ENCODE measurements at regions not wholly inside any gene's neighbourhood (a gene's known extent, or its start where the extent isn't known, plus 50 kb on each side); places are given as distances from the start of the nearest gene placed in this dataset.

DNA sequence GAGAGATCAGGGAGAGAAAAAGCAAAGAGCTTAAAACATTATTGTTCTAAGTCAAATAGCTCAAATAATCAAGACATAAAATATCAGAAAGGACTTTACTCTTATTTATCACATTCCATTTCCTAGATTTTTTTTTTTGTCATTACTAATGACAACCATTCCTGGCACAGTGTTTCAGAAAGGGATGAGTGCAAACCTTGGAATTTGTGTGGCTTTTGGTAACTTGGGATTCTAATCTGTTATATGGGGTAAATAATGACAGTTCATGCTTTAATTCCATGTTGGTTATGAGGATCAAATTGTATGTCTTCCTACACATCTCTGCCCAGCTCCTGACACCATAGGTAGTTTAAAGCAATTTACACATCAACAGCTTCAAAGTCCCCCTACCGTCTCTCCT is 358.4 kb upstream of the ADGRL4 start:
- Histone ChIP-seq H3K4me1 (ENCODE audit: control insufficient read depth, insufficient read depth, low read length) (no peaks in the 10 kb centered on the region), H3K9me3 (ENCODE audit: control insufficient read depth, low read length) (no peaks in the 10 kb centered on the region), H3K27ac (ENCODE audit: insufficient read depth, low read depth, low read length, poor library complexity, severe bottlenecking) (no peak overlapping the region), H3K4me3 (ENCODE audit: insufficient read depth, low read depth, low read length) (no peak overlapping the region), H3K36me3 (ENCODE audit: control insufficient read depth, insufficient read depth, low read length) (no peaks in the 10 kb centered on the region), H3K27me3 (ENCODE audit: control insufficient read depth, insufficient read depth, low read length, poor library complexity, severe bottlenecking) (no peaks in the 10 kb centered on the region)
- whole genome bisulfite sequencing, 2 experiments, result 40 to 54% methylated on average over 1 of the region's 1 CpG

- no peaks in the 10 kb centered on the region for H3K36me3 ChIP-seq (ENCODE audit: control insufficient read depth, insufficient read depth, low read length)
- no peak overlapping the region for H3K27ac ChIP-seq (ENCODE audit: insufficient read depth, low read depth, low read length, poor library complexity, severe bottlenecking)
- no peaks in the 10 kb centered on the region for H3K9me3 ChIP-seq (ENCODE audit: control insufficient read depth, low read length)
- H3K27me3 ChIP-seq (ENCODE audit: control insufficient read depth, insufficient read depth, low read length, poor library complexity, severe bottlenecking), result no peaks in the 10 kb centered on the region
- H3K4me1 ChIP-seq (ENCODE audit: control insufficient read depth, insufficient read depth, low read length), result no peaks in the 10 kb centered on the region
- no peak overlapping the region for H3K4me3 ChIP-seq (ENCODE audit: insufficient read depth, low read depth, low read length)
Measured at GRCh38 chr1:79363430-79363829, 356.9 kb upstream of the ADGRL4 start.

DNA sequence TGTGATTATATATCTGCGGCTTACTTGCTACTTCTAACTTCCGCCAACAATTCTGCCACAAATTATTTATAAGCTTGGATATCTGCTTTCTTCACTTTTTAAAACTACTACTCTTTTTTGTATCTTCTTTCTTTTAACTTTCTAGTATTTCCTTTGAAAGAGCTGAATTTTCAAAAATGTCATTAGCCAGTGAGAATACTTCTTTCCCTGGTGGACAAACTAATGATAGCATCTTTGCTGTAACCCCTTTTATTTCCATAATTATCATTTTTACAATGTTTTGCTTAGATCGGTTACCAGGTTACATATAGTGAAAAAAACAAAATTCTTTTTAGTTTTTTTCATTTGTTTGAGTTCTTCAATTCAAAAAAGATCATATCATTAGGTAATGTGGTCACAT is 355.9 kb upstream of the ADGRL4 start:
- Histone ChIP-seq H3K27me3 (ENCODE audit: control insufficient read depth, insufficient read depth, low read length, poor library complexity, severe bottlenecking) (no peaks in the 10 kb centered on the region), H3K27ac (ENCODE audit: insufficient read depth, low read depth, low read length, poor library complexity, severe bottlenecking) (no peak overlapping the region), H3K4me3 (ENCODE audit: insufficient read depth, low read depth, low read length) (no peak overlapping the region), H3K4me1 (ENCODE audit: control insufficient read depth, insufficient read depth, low read length) (no peaks in the 10 kb centered on the region), H3K9me3 (ENCODE audit: control insufficient read depth, low read length) (no peaks in the 10 kb centered on the region), H3K36me3 (ENCODE audit: control insufficient read depth, insufficient read depth, low read length) (no peaks in the 10 kb centered on the region)
- WGBS, 2 experiments, result 88% methylated on average over 2 of the region's 3 CpGs; no CpG with 5 or more reads in 1 of the 2 experiments

DNA sequence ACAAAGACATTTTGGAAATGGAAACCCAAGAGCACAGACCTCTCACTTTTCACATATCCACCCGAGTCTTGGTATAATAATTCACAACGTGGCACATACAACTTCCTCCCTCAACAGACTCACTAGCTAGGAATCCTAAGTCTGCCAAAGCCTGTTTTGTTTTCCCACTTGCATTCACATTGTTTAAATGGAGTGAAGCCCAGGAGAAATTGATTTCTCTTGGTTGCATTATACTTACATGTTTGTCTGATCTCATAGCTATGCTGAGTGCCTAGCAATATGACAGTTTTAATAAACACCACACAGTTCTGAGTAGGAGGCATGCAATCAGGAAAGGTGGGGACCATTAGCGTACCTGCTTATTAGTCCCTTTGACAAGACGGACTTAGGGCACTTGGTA is 348.6 kb upstream of the ADGRL4 start:
- no peaks in the 10 kb centered on the region for H3K4me1 ChIP-seq (ENCODE audit: control insufficient read depth, insufficient read depth, low read length)
- no peak overlapping the region for H3K4me3 ChIP-seq (ENCODE audit: insufficient read depth, low read depth, low read length)
- H3K27ac ChIP-seq (ENCODE audit: insufficient read depth, low read depth, low read length, poor library complexity, severe bottlenecking), result no peak overlapping the region
- no peaks in the 10 kb centered on the region for H3K36me3 ChIP-seq (ENCODE audit: control insufficient read depth, insufficient read depth, low read length)
- no peaks in the 10 kb centered on the region for H3K27me3 ChIP-seq (ENCODE audit: control insufficient read depth, insufficient read depth, low read length, poor library complexity, severe bottlenecking)
- no peaks in the 10 kb centered on the region for H3K9me3 ChIP-seq (ENCODE audit: control insufficient read depth, low read length)
- WGBS, 2 experiments, result 85 to 88% methylated on average over 4 of the region's 4 CpGs

DNA sequence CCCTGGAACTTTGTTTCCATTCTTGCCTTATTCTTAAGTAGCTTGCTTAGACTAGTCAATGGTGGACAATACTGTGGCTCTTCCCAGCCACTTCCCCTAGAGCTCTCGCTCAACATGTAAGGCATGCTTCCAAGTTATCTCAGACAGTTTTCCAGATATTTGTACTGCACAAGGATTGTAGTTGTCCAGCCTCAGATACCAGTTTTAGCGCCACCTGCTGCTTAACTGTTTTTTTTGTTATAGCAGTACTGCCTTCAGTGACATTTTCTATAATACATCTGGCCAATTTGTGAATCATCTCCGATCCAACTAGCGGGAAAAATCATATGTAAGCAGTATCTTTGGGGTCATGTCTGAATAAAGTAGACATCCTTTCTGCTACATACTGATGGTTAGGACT is 346.7 kb upstream of the ADGRL4 start:
- 74 to 81% methylated on average over 4 of the region's 4 CpGs for whole genome bisulfite sequencing, 2 experiments
- no peaks in the 10 kb centered on the region for H3K9me3 ChIP-seq (ENCODE audit: control insufficient read depth, low read length)
- H3K27me3 ChIP-seq (ENCODE audit: control insufficient read depth, insufficient read depth, low read length, poor library complexity, severe bottlenecking), result no peaks in the 10 kb centered on the region
- H3K4me3 ChIP-seq (ENCODE audit: insufficient read depth, low read depth, low read length), result no peak overlapping the region
- H3K4me1 ChIP-seq (ENCODE audit: control insufficient read depth, insufficient read depth, low read length), result no peaks in the 10 kb centered on the region
- H3K27ac ChIP-seq (ENCODE audit: insufficient read depth, low read depth, low read length, poor library complexity, severe bottlenecking), result no peak overlapping the region
- no peaks in the 10 kb centered on the region for H3K36me3 ChIP-seq (ENCODE audit: control insufficient read depth, insufficient read depth, low read length)

DNA sequence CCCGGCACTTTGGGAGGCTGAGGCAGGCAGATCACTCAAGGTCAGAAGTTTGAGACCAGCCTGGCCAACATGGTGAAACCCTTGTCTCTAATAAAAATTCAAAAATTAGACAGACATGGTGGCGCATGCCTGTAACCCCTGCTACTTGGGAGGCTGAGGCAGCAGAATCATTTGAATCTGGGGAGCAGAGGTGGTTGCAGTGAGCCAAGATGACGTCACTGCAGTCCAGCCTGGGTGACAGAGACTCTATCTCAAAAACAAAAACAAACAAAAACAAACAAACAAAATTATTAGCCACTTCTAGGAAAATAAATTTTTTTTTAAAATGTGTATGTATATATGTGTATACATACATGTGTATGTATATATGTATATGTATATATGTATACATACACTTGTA is 320.3 kb upstream of the ADGRL4 start:
- H3K27ac ChIP-seq (ENCODE audit: insufficient read depth, low read depth, low read length, poor library complexity, severe bottlenecking), result no peak overlapping the region
- no peaks in the 10 kb centered on the region for H3K36me3 ChIP-seq (ENCODE audit: control insufficient read depth, insufficient read depth, low read length)
- H3K4me3 ChIP-seq (ENCODE audit: insufficient read depth, low read depth, low read length), result no peak overlapping the region
- no peaks in the 10 kb centered on the region for H3K4me1 ChIP-seq (ENCODE audit: control insufficient read depth, insufficient read depth, low read length)
- WGBS, 2 experiments, result 88 to 91% methylated on average over 2 to 3 of the region's 3 CpGs
- H3K27me3 ChIP-seq (ENCODE audit: control insufficient read depth, insufficient read depth, low read length, poor library complexity, severe bottlenecking), result no peaks in the 10 kb centered on the region
- peaks cover 3% of the 10 kb centered on the region for H3K9me3 ChIP-seq (ENCODE audit: control insufficient read depth, low read length)

GRCh38 chr1:79325705-79326104 is 319.2 kb upstream of the ADGRL4 start:
- Histone ChIP-seq H3K27ac (ENCODE audit: insufficient read depth, low read depth, low read length, poor library complexity, severe bottlenecking) (no peak overlapping the region), H3K36me3 (ENCODE audit: control insufficient read depth, insufficient read depth, low read length) (no peaks in the 10 kb centered on the region), H3K27me3 (ENCODE audit: control insufficient read depth, insufficient read depth, low read length, poor library complexity, severe bottlenecking) (no peaks in the 10 kb centered on the region), H3K4me3 (ENCODE audit: insufficient read depth, low read depth, low read length) (no peak overlapping the region), H3K4me1 (ENCODE audit: control insufficient read depth, insufficient read depth, low read length) (no peaks in the 10 kb centered on the region), H3K9me3 (ENCODE audit: control insufficient read depth, low read length) (peaks cover 3% of the 10 kb centered on the region)

DNA sequence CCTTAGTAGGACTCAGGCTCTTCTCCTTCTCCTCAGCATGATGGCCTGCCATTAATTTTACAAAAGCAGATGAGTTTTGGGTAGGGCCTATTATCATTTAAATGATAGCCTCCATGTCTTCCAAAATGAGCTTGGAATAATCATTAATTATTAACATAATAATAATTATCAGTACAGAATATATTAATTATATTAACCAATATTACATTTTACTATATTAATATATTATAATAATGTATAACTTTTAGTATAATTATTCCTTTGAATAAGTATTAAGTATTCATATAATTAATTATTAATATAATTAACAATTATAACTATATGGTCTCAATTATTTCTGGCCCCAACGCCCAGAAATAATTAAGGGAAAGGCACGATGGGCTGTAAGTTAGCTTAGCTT is 318.6 kb upstream of the ADGRL4 start:
- no peaks in the 10 kb centered on the region for H3K27me3 ChIP-seq (ENCODE audit: control insufficient read depth, insufficient read depth, low read length, poor library complexity, severe bottlenecking)
- H3K4me3 ChIP-seq (ENCODE audit: insufficient read depth, low read depth, low read length), result no peak overlapping the region
- H3K9me3 ChIP-seq (ENCODE audit: control insufficient read depth, low read length), result peaks cover 3% of the 10 kb centered on the region
- H3K27ac ChIP-seq (ENCODE audit: insufficient read depth, low read depth, low read length, poor library complexity, severe bottlenecking), result no peak overlapping the region
- no peaks in the 10 kb centered on the region for H3K4me1 ChIP-seq (ENCODE audit: control insufficient read depth, insufficient read depth, low read length)
- 93% methylated on average over 2 of the region's 2 CpGs; no CpG with 5 or more reads in 1 of the 2 experiments for WGBS, 2 experiments
- no peaks in the 10 kb centered on the region for H3K36me3 ChIP-seq (ENCODE audit: control insufficient read depth, insufficient read depth, low read length)

DNA sequence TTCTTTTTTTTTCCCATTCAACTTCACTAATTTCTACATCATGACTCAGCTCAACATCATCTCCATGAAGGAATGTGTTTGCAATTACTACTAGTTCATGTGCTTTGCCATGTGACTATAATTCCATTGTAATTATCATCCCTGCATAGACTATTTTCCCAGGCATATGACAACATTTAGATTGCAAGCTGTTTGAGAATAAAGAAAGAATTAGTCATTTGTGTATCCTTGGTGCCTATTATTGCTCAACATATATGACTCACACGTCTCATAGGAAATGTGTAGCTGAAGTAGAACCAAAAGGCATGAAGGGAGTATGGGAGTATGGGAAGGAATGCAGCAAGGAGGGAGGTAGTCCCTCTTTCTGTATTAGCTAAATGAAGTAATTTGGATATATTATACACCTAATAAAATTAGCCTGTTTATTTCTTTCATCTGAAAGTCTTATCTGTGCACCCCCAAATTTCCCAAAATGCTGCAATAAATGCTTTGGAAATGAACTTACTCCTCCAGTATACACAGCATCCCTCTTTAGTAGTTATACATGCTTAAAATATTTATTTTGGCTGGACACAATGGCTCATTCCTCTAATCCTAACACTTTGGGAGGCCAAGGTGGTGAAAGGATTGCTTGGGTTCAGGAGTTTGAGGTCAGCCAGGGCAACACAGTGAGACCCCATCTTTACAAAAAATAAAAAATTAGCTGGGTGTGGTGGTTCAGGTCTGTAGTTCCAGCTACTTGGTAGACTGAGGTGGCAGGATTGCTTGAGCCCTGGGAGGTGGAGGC is 316.9 kb upstream of the ADGRL4 start:
- WGBS, 2 experiments, result 100% methylated on average over 1 of the region's 1 CpG
- Histone ChIP-seq H3K4me3 (ENCODE audit: insufficient read depth, low read depth, low read length) (no peak overlapping the region), H3K4me1 (ENCODE audit: control insufficient read depth, insufficient read depth, low read length) (no peaks in the 10 kb centered on the region), H3K9me3 (ENCODE audit: control insufficient read depth, low read length) (peaks cover 3% of the 10 kb centered on the region), H3K36me3 (ENCODE audit: control insufficient read depth, insufficient read depth, low read length) (no peaks in the 10 kb centered on the region), H3K27ac (ENCODE audit: insufficient read depth, low read depth, low read length, poor library complexity, severe bottlenecking) (no peak overlapping the region), H3K27me3 (ENCODE audit: control insufficient read depth, insufficient read depth, low read length, poor library complexity, severe bottlenecking) (no peaks in the 10 kb centered on the region)

GRCh38 chr1:79322511-79323027 is 316.0 kb upstream of the ADGRL4 start:
- Histone ChIP-seq H3K4me1 (ENCODE audit: control insufficient read depth, insufficient read depth, low read length) (no peaks in the 10 kb centered on the region), H3K9me3 (ENCODE audit: control insufficient read depth, low read length) (peaks cover 3% of the 10 kb centered on the region), H3K27ac (ENCODE audit: insufficient read depth, low read depth, low read length, poor library complexity, severe bottlenecking) (no peak overlapping the region), H3K27me3 (ENCODE audit: control insufficient read depth, insufficient read depth, low read length, poor library complexity, severe bottlenecking) (no peaks in the 10 kb centered on the region), H3K36me3 (ENCODE audit: control insufficient read depth, insufficient read depth, low read length) (no peaks in the 10 kb centered on the region), H3K4me3 (ENCODE audit: insufficient read depth, low read depth, low read length) (no peak overlapping the region)
- 91 to 98% methylated on average over 5 of the region's 5 CpGs for WGBS, 2 experiments
